ENCODE measurements at regions not wholly inside any gene's neighbourhood (a gene's known extent, or its start where the extent isn't known, plus 50 kb on each side); places are given as distances from the start of the nearest gene placed in this dataset.

- TF ChIP-seq CTCF (IDR thresholded peaks at IDR 0.05) (no peak), POLR2AphosphoS5 (IDR thresholded peaks at IDR 0.05) (no peak), POLR2A (IDR thresholded peaks at IDR 0.05) (no peak)
These were observed 126.1 kb upstream of the RPS6KA2 start for GRCh38 chr6:166752928-166753721.
